HG02610 (cell line): ENCODE measurements at regions not wholly inside any gene's neighbourhood (a gene's known extent, or its start where the extent isn't known, plus 50 kb on each side); places are given as distances from the start of the nearest gene placed in this dataset.

Source experiments
- ATAC-seq: cut with Tn5 transposase; IDR thresholded peaks from one replicate; pipeline ENCODE4 v1.9.1; 2021; ENCODE audit warnings: mild to moderate bottlenecking, moderate library complexity; ENCODE audit not compliant: unreplicated experiment

DNA sequence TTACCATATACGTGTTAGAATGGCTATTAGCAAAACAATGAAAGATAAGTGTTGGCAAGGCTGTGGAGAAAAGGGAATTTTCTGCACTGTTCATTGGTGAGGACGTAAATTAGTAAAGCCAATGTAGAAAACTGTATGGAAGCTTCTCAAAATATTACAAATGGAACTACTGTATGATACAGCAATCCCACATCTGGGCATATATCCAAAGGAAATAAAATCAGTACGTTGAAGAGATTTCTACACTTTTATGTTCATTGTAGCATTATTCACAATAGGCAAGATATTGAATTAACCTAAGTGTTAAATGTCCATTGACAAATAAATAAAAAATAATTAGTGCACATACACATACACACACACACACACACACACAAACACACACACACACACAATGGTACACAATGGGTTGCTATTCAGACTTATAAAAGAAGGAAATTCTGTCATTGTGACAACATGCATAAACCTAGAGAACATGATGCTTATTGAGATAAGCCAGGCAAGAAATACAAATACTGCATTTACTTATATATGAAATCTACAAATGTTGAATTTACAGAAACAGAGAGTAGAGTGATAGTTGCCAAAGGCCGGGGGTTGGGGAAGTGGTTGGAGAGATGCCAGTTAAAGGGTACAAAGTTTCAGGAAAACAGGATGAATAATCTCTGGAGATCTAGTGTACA, 565.8 kb upstream of the LRRC4C start:
- no peak for ATAC-seq

DNA sequence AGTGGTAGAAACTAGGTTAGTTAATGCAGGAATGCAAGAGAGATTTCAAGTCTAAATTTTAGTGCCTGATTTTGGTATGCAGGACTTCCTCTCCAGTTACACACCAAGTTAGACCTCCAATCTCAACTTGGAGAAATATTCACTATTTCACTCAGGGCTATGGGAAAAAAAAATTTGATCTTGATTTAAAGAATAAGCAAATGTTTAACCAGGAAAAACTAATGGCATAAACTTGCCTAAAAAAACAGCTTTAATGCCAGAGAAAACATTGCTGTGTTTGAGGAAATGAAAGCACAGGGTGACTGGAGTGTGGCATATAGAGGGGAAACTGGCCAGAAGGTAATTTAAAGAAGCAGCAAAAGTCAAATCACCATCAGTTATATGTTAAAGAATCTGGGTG, 575.4 kb upstream of the LRRC4C start:
- no peak for ATAC-seq

DNA sequence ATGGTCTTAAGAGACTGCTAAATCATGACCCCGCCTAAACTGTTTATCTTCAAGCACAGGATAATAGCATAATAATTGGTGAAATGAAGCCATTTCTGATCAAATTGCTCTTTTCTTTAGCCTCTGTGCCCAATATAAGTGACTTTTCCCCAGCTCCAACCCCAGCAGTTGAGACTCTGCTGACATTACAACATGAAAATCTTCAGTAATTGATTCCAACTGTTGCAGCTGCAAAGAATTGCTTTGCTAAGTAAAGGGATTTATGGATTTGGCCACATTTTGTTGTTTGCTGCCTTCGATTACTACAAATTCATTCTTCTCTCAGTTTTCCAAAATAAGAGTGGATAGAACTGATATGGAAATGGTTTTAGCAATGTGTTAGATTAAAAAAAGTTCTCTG, 576.7 kb upstream of the LRRC4C start:
- no peak for ATAC-seq

DNA sequence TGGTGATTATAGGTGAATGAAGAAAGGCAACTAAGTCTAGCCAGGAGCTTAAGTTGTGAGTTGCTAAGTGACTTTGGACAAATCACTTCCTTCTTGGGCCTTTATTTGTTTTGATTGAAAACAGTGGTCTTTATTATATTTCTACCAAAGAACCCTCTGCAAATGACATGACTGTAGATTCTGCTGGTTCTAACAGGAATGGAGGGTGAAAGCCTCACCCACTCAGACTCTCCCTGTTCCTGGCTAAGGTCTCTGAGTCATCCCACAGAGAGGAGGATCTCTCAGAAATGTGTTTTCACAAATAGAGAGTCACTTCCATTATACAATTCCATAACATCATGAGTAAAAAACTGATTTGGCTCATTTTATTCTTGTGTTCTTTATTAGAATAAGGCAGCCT, 583.9 kb upstream of the LRRC4C start:
- ATAC-seq, result no peak

DNA sequence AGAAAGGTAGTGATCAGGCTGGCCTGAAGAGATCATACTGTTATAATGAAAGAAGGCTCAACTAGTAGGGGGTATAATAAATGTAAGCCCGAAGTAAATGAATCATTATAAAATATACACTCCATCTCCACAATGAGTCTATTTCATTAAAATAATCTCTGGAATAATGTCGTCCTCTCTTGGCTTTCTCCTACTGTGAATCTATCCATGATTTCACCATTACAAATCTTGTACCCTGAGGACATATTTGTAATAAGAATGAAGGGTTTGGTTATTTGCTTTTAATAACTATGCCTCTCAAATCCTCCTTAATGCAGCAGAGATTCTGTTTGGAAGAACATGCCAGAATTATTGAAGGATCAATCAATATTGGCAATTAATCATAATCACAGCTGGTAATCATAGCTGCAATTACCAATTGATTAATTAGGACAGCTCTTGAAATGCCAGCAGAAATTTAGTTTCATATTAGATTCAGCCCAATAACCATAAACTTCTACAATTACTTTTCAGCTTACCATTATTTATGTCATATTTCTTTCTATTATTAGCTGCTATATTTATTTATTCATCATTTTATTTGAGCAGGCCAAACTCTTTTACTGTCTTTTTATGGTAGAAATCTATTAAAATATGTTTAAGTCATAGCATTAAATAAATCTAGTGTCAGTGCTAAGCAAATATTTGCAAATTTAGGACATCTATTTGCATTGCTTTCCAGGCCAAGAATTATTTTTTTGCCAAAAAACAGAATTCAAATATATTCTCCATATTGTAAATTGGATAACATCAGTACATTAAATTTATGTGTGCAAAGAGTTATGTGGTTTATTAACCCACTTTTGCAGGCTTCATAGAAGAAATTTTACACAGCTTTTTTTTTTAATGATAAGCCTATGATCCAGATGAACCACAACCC, 588.4 kb upstream of the LRRC4C start:
- ATAC-seq, result no peak

DNA sequence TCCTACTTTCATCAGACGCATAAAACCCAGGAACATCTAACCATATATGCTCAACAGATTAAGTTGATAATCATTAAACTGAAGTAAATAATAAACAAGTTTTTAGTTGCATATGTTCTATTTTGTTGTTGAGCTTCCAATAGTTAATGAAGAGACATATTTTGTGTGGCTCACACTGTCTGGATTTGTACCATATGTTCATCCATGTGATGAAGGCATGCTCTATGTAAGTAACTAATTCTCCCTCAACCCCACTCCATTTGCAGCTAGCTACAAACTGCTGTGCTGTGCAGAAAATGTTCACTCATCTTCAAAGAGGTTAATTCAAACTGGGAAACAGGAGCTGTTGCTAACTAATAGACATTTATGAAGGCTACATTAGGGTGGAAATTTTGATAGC, 589.7 kb upstream of the LRRC4C start:
- ATAC-seq, result no peak

DNA sequence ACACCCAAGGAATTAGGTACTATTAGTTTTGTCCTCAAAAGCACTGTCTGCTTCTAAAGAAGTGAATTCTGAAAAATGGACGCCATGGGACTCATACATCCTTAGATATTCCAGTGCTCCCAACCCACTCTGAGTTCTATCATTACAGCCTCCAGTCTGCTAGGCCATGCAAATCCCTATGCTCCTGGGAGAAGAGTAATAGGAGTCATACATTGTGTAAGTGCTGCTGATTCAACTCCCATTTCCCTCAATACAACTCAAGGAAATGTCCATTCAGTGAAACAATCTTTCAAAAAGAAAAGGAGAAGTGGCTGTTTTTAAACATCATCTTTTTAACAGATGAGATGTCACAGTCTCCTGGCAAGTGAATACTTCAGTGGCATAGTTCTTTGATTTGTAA, 590.2 kb upstream of the LRRC4C start:
- ATAC-seq, result no peak

DNA sequence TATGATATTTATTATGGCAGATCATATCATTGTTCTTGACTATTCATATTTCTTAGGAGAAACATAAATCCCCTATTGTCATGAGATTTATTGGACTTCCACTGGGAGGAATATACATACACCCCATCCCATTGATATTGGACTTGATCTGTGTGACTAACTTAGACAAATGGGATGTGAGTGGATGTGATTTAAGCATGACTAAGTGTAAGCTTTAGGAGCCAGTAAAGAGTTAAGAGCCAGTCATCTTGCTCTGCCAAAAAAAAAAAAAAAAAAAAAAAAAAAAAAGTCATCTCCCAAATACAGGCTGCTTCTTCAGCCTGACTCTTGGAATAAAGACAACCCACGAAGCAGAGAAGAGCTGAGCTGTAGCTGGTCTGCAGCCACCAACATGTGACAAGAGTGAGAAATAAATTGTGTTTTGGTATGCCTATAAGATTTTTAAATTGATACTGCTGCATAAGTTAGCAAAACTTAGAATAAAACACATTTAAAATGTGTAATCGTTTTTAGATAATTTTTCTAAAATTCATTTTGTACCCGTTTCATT, 595.0 kb upstream of the LRRC4C start:
- ATAC-seq, result no peak

DNA sequence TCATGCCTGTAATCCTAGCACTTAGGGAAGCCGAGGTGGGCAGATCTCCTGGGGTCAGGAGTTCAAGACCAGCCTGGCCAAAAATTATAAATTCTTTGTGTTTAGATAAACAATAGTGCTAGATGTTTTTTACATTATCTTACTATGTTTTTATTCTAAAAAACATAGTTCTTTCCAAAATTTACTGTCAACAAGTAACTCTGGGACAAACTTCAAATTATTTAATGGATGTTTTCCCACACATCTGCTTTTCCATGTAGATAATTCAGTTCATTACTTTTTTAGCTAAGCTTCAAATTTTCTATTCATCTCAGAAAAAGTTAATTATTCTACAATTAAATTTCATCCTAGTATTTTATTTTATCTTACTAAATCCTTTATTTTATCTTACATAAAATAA, 596.2 kb upstream of the LRRC4C start:
- no peak for ATAC-seq

DNA sequence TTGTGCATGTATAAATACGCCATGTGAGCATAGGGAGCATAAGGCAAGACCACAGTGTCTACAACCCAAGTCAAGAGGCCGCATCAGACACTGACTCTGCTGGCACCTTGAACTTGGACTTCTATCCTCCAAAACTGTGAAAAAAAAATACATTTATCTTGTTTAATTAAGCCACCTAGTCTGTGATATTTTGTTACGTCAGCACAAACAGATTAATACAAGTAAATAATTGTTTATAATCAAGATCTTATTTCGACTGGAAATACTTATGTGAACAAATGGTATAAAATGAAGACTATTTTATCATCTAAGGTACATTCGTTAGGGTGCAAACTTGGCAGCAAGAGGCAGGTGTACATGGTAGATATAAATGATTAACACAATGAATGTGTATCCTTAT, 599.3 kb upstream of the LRRC4C start:
- no peak for ATAC-seq

DNA sequence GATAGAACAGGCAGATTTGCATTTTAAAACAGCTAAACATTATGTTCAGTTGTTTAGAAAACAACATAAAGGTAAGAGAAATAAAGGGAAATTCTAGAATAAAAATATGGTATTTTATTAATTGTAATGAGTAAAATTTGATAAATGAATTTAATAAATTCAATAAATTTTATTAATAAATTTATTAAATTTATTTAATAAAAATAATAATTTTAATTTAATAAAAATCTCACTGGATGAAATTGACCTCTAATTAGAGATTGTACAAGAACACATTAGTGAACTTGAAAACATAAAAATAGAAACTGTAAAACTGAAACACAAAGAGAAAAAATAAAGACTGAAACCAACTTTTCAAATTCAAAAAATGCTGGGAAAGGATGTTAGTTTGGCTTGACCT, 605.7 kb upstream of the LRRC4C start:
- ATAC-seq, result no peak

DNA sequence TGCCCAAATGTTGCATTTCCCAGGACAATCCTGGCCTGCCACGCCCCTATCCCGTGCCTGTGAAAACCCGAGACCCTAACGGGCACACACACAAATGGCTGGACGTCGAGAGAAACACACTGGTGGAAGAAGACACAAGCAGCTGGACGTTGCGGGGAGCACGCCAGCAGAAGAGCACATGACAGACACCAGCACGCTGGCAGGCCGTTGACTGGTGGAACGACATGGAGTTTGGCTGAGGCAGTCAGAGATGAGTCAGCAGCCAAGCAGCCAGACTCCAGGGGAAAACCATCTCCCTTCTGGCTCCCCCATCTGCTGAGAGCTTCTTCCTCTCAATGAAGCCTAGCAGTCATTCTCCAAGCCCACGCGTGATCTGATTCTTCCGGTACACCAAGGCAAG, 606.7 kb upstream of the LRRC4C start:
- no peak for ATAC-seq

DNA sequence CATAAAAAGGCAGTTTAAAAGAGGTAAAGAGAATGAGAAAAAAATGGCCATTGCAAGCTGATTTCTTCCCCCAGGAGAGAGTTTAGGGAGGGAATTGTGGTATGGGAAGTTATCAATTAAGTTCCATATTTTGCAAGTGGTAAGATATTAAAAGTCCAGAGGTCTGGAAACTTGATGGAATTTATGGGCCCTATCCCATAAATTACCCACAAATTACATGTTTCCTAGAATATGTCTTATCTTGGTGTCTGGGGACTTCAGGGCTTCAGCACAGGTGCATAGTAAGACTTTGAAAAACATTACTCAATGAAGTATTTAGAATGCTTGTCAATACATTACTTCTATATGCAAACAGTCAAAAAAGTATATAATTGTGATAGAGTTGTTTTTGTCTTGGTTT, 614.9 kb upstream of the LRRC4C start:
- no peak for ATAC-seq

DNA sequence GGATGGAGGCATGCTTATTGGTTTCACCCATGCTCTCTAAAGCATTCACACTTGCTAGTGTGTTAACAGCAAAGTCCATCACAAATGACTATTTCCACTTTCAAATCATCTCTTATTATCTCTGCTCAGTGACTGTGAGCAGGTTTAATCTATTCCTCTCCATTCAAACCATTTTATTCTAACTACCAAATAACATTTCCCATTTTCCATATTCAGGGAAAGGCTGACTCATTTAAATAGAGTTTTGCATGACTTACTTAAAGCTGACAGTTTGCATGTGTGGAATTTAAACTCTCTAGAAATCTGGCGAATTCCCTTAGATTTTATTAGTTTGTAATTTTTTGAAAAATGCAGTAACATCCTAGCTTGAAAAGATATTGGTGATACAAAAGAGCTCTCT, 615.7 kb upstream of the LRRC4C start:
- ATAC-seq, result no peak

DNA sequence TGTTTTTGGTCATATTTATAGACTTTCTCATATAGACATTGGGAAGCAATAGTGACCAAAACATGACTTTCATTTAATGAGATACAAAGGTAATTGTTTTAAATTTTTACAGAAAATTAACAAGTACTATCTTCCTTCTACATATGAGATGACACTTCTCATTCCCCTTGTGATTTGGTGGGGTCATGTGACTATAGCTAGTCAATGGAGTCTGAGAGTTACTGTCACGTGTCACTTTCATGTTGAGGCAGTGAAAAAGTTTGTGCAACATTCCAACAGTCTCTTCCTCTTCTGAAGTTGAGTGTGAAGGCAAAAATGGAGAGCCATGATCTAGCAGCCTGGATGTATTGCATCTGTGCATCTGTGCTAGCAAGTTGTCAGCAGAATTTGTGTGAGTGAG, 618.3 kb upstream of the LRRC4C start:
- ATAC-seq, result no peak

DNA sequence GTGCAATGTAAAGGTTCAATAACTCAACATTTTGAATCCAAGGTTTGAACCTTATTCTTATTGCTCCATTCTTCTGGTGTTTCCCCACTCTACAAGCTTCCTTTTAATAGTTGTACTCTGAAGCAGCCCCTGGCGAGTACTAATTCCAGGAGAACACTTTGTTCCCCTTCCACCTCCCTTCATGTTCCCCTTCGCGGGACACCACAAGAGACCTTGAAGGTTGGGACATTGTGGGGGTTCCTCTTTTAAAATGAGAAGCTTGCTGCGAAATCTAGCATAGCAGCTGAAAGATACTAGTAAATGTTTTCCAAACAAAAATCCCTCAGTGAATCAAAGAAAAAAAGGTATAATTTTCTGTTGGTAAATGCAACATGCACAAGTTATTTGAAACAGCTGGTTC, 626.3 kb upstream of the LRRC4C start:
- ATAC-seq, result no peak

DNA sequence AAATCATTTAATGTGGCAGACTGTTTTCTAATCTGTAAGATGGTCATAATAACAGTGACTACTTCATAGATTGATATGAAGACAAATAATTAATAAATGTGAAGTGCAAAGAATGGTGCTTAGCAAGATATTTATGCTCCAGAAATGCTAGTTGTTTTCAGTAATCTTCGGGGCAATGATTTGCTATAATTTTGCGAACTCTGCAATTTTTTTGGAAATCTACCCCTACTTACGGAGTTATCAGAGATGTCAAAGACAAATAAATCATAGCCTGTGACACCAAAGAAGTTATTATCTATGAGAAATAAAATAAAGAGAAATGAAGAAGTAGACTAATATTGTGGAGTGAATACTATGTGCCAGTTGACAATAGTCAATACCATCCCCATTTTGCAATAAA, 634.1 kb upstream of the LRRC4C start:
- no peak for ATAC-seq

DNA sequence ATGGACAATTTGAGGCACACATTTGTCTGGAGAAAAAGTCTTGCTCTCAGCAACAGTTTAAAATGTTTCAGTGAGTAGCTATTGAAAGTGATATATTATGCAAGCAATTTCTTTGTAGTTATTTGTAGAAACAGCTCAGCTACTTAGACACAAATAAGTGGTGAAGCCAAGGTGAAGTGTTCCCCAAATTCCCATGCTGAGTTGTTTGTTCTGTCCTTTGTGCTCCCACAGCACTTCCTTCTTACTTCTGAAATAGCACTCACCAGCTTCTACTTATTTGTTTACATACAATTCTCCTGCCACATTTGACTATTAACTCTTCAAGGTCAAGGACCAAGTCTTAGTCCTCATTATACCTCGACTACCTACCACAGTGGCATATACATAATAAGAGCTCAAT, 638.6 kb upstream of the LRRC4C start:
- no peak for ATAC-seq

DNA sequence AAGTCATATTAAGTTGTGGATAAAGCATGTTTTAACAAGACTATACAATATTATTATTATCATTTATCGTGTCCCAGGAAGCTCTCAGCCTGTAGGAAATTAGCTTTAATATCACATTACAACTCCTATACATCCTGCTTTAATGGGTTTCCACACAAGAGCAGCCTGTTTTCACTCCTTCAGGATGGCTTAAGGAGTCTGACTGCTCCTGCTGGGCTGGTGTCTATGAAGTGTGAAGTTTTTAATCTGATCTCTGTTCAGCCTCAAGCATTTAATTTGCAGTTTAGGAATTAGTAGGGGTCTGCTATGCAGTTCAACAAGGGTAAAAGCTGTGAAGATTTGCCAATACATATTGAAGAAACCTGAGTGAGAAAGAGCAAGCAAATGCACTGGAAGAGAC, 653.4 kb upstream of the LRRC4C start:
- no peak for ATAC-seq

DNA sequence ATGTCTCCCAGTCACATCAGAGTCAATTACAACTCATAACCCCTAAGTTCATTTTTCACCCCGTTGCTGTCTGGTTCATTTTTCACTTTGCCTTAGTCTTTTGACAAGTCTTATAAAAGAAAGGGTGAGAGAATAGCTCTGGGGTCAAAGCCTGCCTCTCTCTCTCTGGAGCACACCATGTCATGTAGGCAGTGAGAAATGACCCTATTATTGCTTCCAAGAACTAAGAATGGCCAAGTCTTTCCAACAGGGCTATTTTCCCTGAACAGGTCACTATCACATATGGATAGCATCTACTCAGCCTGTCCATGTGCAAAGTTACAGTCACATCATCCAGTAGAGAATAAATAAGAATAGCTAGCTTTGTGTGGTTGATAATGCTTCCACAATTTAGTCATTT, 655.5 kb upstream of the LRRC4C start:
- no peak for ATAC-seq

DNA sequence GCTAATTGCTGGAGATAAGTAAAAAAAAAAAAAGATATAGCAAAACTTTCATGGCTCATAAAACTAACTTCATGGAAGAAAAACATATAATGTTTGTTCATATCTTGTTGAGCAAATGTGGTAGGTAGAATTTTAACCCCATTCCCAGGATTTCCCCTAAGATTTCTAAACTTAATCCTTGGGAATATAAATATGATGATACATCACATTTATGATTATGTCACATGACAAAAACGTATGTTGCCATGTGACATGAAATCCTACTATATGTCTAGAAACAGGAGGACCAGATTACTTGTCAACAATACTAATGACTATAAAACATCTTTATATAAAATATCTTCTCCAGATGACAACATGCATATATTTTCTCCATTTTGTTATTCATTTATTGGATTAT, 679.0 kb upstream of the LRRC4C start:
- ATAC-seq, result no peak

DNA sequence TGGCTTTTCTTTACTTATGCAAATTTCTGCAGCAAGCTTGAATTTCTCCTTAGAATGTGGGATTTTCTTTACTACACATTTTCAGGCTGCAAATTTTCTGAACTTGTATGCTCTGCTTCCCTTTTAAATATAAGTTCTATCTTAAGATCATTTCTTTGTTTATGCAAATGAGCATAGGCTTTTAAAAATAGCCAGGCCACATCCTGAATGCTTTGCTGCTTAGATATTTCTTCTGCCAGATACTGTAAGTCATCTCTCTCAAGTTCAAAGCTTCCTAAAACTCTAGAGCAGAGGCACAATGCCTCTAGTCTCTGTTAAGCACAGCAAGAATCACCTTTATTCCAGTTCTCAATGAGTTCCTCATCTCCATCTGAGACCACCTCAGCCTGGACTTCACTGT, 685.9 kb upstream of the LRRC4C start:
- no peak for ATAC-seq
